Upper lobe of left lung (tissue), 4 donors: ENCODE measurements at regions not wholly inside any gene's neighbourhood (a gene's known extent, or its start where the extent isn't known, plus 50 kb on each side); places are given as distances from the start of the nearest gene placed in this dataset.

ENCODE experiments used
- CTCF ChIP-seq, 6 experiments: fragments of 450-650 bp in 4 of 6; fragments of 200-600 bp in 2 of 6; sonication (generic) in 2 of 6; IDR thresholded peaks; one replicate each; pipeline ENCODE4 v1.5.1; 2016 to 2019; ENCODE audit warnings: antibody characterized with exemption in 6 of 6
- EP300 ChIP-seq, 4 donors: sonication (generic); formaldehyde crosslinking; IDR thresholded peaks; one replicate each; pipeline ENCODE4 v1.5.1; 2017; ENCODE audit warnings: antibody characterized with exemption in 4 of 4, control low read depth in 2 of 4
- POLR2A ChIP-seq, 4 donors: fragments of 450-650 bp; IDR thresholded peaks; one replicate each; pipeline ENCODE4 v1.5.1; 2016 to 2017; ENCODE audit warnings: antibody characterized with exemption in 4 of 4, mild to moderate bottlenecking in 2 of 4
- POLR2AphosphoS5 ChIP-seq, 2 donors: sonication (generic); formaldehyde crosslinking; IDR thresholded peaks; one replicate each; pipeline ENCODE4 v1.5.1; 2017; ENCODE audit warnings: antibody characterized with exemption in 2 of 2

GRCh38 chr20:50341880-50342637 lies 151.4 kb downstream of the CEBPB start:
- no peak for TF ChIP-seq CTCF (IDR thresholded peaks at IDR 0.05)
- no peak for TF ChIP-seq EP300 (IDR thresholded peaks at IDR 0.05)
- no peak for TF ChIP-seq POLR2A (IDR thresholded peaks at IDR 0.05)
- no peak for TF ChIP-seq POLR2AphosphoS5 (IDR thresholded peaks at IDR 0.05)
